Endothelial cell of umbilical vein (primary cell): ENCODE measurements at regions not wholly inside any gene's neighbourhood (a gene's known extent, or its start where the extent isn't known, plus 50 kb on each side); places are given as distances from the start of the nearest gene placed in this dataset.

ENCODE experiments used
- BruUV-seq: library from RNA; stranded (reverse); fragments of 400-500 nt; replicated peaks from 2 replicates; lab custom pipeline; 2021; lab: Mats Ljungman, UMichigan
- CTCF ChIA-PET: fragments of 300-600, 350-600 bp; sonication (Branson Sonifier 250); formaldehyde crosslinking; loops from one replicate; lab custom pipeline; 2021; ENCODE audit warnings: antibody characterized with exemption, inconsistent platforms; lab: Charles Lee
- POLR2A ChIA-PET: fragments of 300-600, 350-600 bp; sonication (Branson Sonifier 250); formaldehyde crosslinking; loops from one replicate; lab custom pipeline; 2021; ENCODE audit warnings: antibody characterized with exemption, inconsistent platforms; lab: Charles Lee
- DNase-seq: peaks from one replicate; pipeline ENCODE4 v3.0.0-alpha.2; 2011; ENCODE audit warnings: low read depth, low spot score
- FAIRE-seq: peaks from 2 replicates; lab custom pipeline; 2011; peaks lifted over from hg19 to GRCh38; lab: Jason Lieb, UNC
- H2AFZ ChIP-seq: 2 replicates; pipeline ENCODE4 v1.6.0; 2012; ENCODE audit warnings: low read depth, low read length, control low read depth, inconsistent platforms
- H3K27ac ChIP-seq: 2 replicates; pipeline ENCODE4 v1.5.1; 2011; ENCODE audit warnings: low read depth, mild to moderate bottlenecking, control low read depth, low read length, moderate library complexity; ENCODE audit not compliant: insufficient read depth
- H3K27me3 ChIP-seq, 2 experiments: 2 replicates each; pipeline versions ENCODE4 v1.6.0 to v1.6.1; 2011; ENCODE audit warnings: low read length in 2 of 2, mixed read lengths in 1 of 2; ENCODE audit not compliant: control insufficient read depth in 2 of 2, insufficient read depth in 2 of 2
- H3K36me3 ChIP-seq, 2 experiments: 2 replicates in 1 of 2; 3 replicates in 1 of 2; pipeline ENCODE4 v1.5.1; 2011; ENCODE audit warnings: low read length in 2 of 2, mild to moderate bottlenecking in 1 of 2, moderate library complexity in 1 of 2; ENCODE audit not compliant: control insufficient read depth in 2 of 2, insufficient read depth in 2 of 2; ENCODE audit errors: extremely low read depth in 1 of 2
- H3K4me1 ChIP-seq: 3 replicates; pipeline ENCODE4 v1.5.1; 2011; ENCODE audit warnings: mild to moderate bottlenecking, low read length; ENCODE audit not compliant: control insufficient read depth, insufficient read depth; ENCODE audit errors: extremely low read depth
- H3K4me2 ChIP-seq: 2 replicates; pipeline ENCODE4 v1.6.1; 2011; ENCODE audit warnings: low read length, control low read depth, mixed read lengths; ENCODE audit not compliant: insufficient read depth
- H3K4me3 ChIP-seq, 3 experiments: fragments of 200-600 bp in 1 of 3; sonication (generic), shearing (Covaris generic) in 1 of 3; replicated peaks in 1 of 3; 2 replicates each; pipeline ENCODE4 v1.5.1; 2011 to 2016; ENCODE audit warnings: control low read depth in 3 of 3, low read length in 3 of 3, mild to moderate bottlenecking in 2 of 3, inconsistent platforms in 1 of 3, low read depth in 1 of 3, moderate library complexity in 1 of 3; ENCODE audit not compliant: insufficient read depth in 1 of 3
- H3K79me2 ChIP-seq: 2 replicates; pipeline ENCODE4 v1.6.0; 2012; ENCODE audit warnings: low read length, inconsistent platforms; ENCODE audit not compliant: control insufficient read depth, insufficient read depth
- H3K9ac ChIP-seq: replicated peaks from 2 replicates; pipeline ENCODE3; 2011; ENCODE audit warnings: low read length, control low read depth; ENCODE audit not compliant: insufficient read depth; ENCODE audit errors: extremely low read depth
- H3K9me1 ChIP-seq: replicated peaks from 3 replicates; pipeline ENCODE4 v1.6.0; 2011; ENCODE audit warnings: mild to moderate bottlenecking, low read length; ENCODE audit not compliant: control insufficient read depth, insufficient read depth; ENCODE audit errors: extremely low read depth
- H3K9me3 ChIP-seq: replicated peaks from 2 replicates; pipeline ENCODE4 v1.5.1; 2012; ENCODE audit warnings: low read length, inconsistent platforms; ENCODE audit not compliant: control insufficient read depth, insufficient read depth
- H4K20me1 ChIP-seq: replicated peaks from 2 replicates; pipeline ENCODE3; 2011; ENCODE audit warnings: mild to moderate bottlenecking, low read length; ENCODE audit not compliant: control insufficient read depth, insufficient read depth; ENCODE audit errors: extremely low read depth
- EZH2 ChIP-seq: IDR thresholded peaks from 2 replicates; pipeline ENCODE4 v1.6.1; 2012; ENCODE audit warnings: borderline replicate concordance, low read depth, mild to moderate bottlenecking, moderate library complexity, low read length, inconsistent platforms; ENCODE audit not compliant: severe bottlenecking
- FOS ChIP-seq: IDR thresholded peaks from 2 replicates; pipeline ENCODE4 v1.6.1; 2011; ENCODE audit warnings: mild to moderate bottlenecking, low read length, moderate library complexity, borderline replicate concordance; ENCODE audit not compliant: insufficient read depth
- GATA2 ChIP-seq: IDR thresholded peaks from 2 replicates; pipeline ENCODE4 v1.7.0; 2011; ENCODE audit warnings: low read depth, mild to moderate bottlenecking, moderate library complexity, mixed read lengths, low read length; ENCODE audit not compliant: insufficient read length, insufficient read depth
- JUN ChIP-seq: IDR thresholded peaks from 2 replicates; pipeline ENCODE4 v1.6.1; 2011; ENCODE audit warnings: borderline replicate concordance, low read depth; ENCODE audit not compliant: insufficient read length, insufficient read depth
- MYC ChIP-seq: IDR thresholded peaks from one replicate; pipeline ENCODE4 v1.6.1; 2011; ENCODE audit warnings: mild to moderate bottlenecking, low read depth, low read length
- POLR2A ChIP-seq: IDR thresholded peaks from 2 replicates; pipeline ENCODE4 v1.6.1; 2012; ENCODE audit warnings: low read depth, mild to moderate bottlenecking, control low read depth, low read length
- POLR2AphosphoS5 ChIP-seq: IDR thresholded peaks from 2 replicates; pipeline ENCODE4 v1.6.1; 2012; ENCODE audit warnings: low read depth, mild to moderate bottlenecking, control low read depth, low read length, moderate library complexity; ENCODE audit not compliant: insufficient read depth
- dilution Hi-C: fragments of 300-500 bp; cut with MboI; formaldehyde crosslinking; loops from one replicate; pipeline ENCODE4 v1.15.0; 2019; ENCODE audit warnings: low sequenced_read_pairs; ENCODE audit not compliant: extremely low pct_ligation_motif_present
- intact Hi-C: fragments of 100-400 bp; cut with micrococcal nuclease; formaldehyde crosslinking; loops from one replicate; pipeline ENCODE4 v1.10.0; 2022
- TF ChIP-seq, protein P1 (sequence below), 2 donors: IDR thresholded peaks; 1 replicate in 1 of 2; 2 replicates in 1 of 2; pipeline ENCODE4 v1.5.1; 2011; ENCODE audit warnings: low read length in 2 of 2, mild to moderate bottlenecking in 2 of 2, moderate library complexity in 2 of 2, control low read depth in 1 of 2, inconsistent platforms in 1 of 2, low read depth in 1 of 2; ENCODE audit not compliant: insufficient read depth in 1 of 2; ENCODE audit errors: extremely low read depth in 1 of 2
- TF ChIP-seq, protein P2 (sequence below): IDR thresholded peaks from 2 replicates; pipeline ENCODE4 v1.6.1; 2011; ENCODE audit not compliant: insufficient read depth, insufficient read length

DNA sequence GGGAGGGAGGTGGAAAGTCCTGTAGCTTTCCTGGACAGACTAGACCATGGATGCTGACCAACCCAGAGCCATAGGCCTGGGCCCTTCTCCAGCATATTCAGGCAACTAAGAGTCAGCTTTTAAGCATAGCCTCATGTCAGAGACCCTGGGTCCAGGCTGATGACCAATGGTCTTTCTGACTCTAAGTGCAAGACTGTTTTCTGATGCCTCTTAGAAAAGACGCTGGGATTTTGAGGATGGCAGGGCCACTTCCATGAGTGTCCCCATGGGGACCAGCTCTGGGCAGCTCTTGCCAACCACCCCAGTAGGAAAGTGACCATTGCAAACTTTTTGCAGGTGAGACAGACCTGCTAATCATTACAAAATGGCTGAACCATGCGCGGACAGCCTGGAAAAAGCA lies 135.6 kb upstream of the KL start:
- intact Hi-C loops = no loop called here
- POLR2A ChIA-PET = no interaction called here
- H2AFZ ChIP-seq = no peak overlapping the region
- H3K4me2 ChIP-seq = no peak overlapping the region
- no TSS peak for BruUV-seq
- H3K4me1 ChIP-seq = no peaks in the 10 kb centered on the region
- no peaks in the 10 kb centered on the region for H3K36me3 ChIP-seq
- CTCF ChIA-PET = no interaction called here
- no peak overlapping the region for H3K27ac ChIP-seq
- no peak for TF ChIP-seq FOS
- TF ChIP-seq, protein P1, sequence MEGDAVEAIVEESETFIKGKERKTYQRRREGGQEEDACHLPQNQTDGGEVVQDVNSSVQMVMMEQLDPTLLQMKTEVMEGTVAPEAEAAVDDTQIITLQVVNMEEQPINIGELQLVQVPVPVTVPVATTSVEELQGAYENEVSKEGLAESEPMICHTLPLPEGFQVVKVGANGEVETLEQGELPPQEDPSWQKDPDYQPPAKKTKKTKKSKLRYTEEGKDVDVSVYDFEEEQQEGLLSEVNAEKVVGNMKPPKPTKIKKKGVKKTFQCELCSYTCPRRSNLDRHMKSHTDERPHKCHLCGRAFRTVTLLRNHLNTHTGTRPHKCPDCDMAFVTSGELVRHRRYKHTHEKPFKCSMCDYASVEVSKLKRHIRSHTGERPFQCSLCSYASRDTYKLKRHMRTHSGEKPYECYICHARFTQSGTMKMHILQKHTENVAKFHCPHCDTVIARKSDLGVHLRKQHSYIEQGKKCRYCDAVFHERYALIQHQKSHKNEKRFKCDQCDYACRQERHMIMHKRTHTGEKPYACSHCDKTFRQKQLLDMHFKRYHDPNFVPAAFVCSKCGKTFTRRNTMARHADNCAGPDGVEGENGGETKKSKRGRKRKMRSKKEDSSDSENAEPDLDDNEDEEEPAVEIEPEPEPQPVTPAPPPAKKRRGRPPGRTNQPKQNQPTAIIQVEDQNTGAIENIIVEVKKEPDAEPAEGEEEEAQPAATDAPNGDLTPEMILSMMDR (IDR thresholded peaks at IDR 0.05; ENCODE audit: extremely low read depth in 1 of 2, insufficient read depth in 1 of 2, low read depth in 1 of 2, low read length in 2 of 2) = no peak
- TF ChIP-seq POLR2AphosphoS5 = no peak
- TF ChIP-seq MYC = no peak
- no peak for TF ChIP-seq JUN
- TF ChIP-seq, protein P2, sequence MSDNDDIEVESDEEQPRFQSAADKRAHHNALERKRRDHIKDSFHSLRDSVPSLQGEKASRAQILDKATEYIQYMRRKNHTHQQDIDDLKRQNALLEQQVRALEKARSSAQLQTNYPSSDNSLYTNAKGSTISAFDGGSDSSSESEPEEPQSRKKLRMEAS = no peak
- no peak for TF ChIP-seq GATA2
- TF ChIP-seq EZH2 = no peak
- TF ChIP-seq POLR2A = no peak
- no peaks in the 10 kb centered on the region for H3K9me3 ChIP-seq
- H3K79me2 ChIP-seq = no peaks in the 10 kb centered on the region
- DNase-seq = no peak
- H3K27me3 ChIP-seq = peaks cover 2 to 10% of the 10 kb centered on the region in 2 experiments
- H3K4me3 ChIP-seq = no peak overlapping the region
- no peaks in the 10 kb centered on the region for H4K20me1 ChIP-seq
- no peak overlapping the region for H3K9ac ChIP-seq
- dilution Hi-C loops = no loop called here
- H3K9me1 ChIP-seq = no peaks in the 10 kb centered on the region
- FAIRE-seq = no peak
